H9 (cell line): ENCODE measurements at regions not wholly inside any gene's neighbourhood (a gene's known extent, or its start where the extent isn't known, plus 50 kb on each side); places are given as distances from the start of the nearest gene placed in this dataset.

Experiments used
- DNase-seq: peaks from one replicate; pipeline ENCODE4 v3.0.0-alpha.2; 2017
- H2AFZ ChIP-seq: one replicate; pipeline ENCODE4 v1.6.1; 2013; ENCODE audit warnings: mild to moderate bottlenecking, low read length, control low read depth, moderate library complexity
- H2AK5ac ChIP-seq: 2 replicates; pipeline ENCODE4 v1.6.1; 2013; ENCODE audit warnings: low read length, control low read depth, mixed read lengths; ENCODE audit not compliant: insufficient read length
- H2BK120ac ChIP-seq: one replicate; pipeline ENCODE4 v1.6.1; 2013; ENCODE audit warnings: low read depth, mild to moderate bottlenecking, low read length, control low read depth, inconsistent platforms; ENCODE audit not compliant: poor library complexity, severe bottlenecking
- H2BK12ac ChIP-seq: 2 replicates; pipeline ENCODE4 v1.6.1; 2013; ENCODE audit warnings: low read length, control low read depth, mixed read lengths, low read depth; ENCODE audit not compliant: insufficient read length
- H2BK15ac ChIP-seq: 2 replicates; pipeline ENCODE4 v1.6.1; 2013; ENCODE audit warnings: low read depth, low read length, control low read depth
- H2BK20ac ChIP-seq: one replicate; pipeline ENCODE4 v1.6.1; 2013; ENCODE audit warnings: low read depth, mild to moderate bottlenecking, low read length, control low read depth, inconsistent platforms; ENCODE audit not compliant: poor library complexity, severe bottlenecking
- H2BK5ac ChIP-seq: 2 replicates; pipeline ENCODE4 v1.6.1; 2013; ENCODE audit warnings: low read length, control low read depth, mixed read lengths; ENCODE audit not compliant: insufficient read length
- H3K14ac ChIP-seq: 2 replicates; pipeline ENCODE4 v1.6.1; 2013; ENCODE audit warnings: low read length, control low read depth; ENCODE audit not compliant: insufficient read depth
- H3K18ac ChIP-seq: 2 replicates; pipeline ENCODE4 v1.6.1; 2013; ENCODE audit warnings: low read depth, mild to moderate bottlenecking, mixed read lengths, low read length, control low read depth; ENCODE audit not compliant: insufficient read length
- H3K23ac ChIP-seq: 2 replicates; pipeline ENCODE4 v1.6.1; 2013; ENCODE audit warnings: low read length, control low read depth, mixed read lengths, low read depth; ENCODE audit not compliant: insufficient read length
- H3K23me2 ChIP-seq: 2 replicates; pipeline ENCODE4 v1.6.1; 2013; ENCODE audit warnings: low read depth, mild to moderate bottlenecking, mixed read lengths, low read length, control low read depth; ENCODE audit not compliant: insufficient read length, poor library complexity, severe bottlenecking
- H3K27ac ChIP-seq: 2 replicates; pipeline ENCODE4 v1.5.1; 2013; ENCODE audit warnings: low read length, control low read depth, mixed read lengths, low read depth; ENCODE audit not compliant: insufficient read length
- H3K27me3 ChIP-seq: 2 replicates; pipeline ENCODE4 v1.6.1; 2013; ENCODE audit warnings: low read length, control low read depth, inconsistent platforms; ENCODE audit not compliant: insufficient read depth
- H3K4ac ChIP-seq: 2 replicates; pipeline ENCODE4 v1.6.1; 2013; ENCODE audit warnings: low read depth, mild to moderate bottlenecking, control low read depth, inconsistent platforms, low read length, moderate library complexity
- H3K4me1 ChIP-seq: 2 replicates; pipeline ENCODE4 v1.6.1; 2013; ENCODE audit warnings: low read length, control low read depth, inconsistent platforms; ENCODE audit not compliant: insufficient read depth
- H3K4me2 ChIP-seq: 2 replicates; pipeline ENCODE4 v1.6.1; 2013; ENCODE audit warnings: low read length, control low read depth, mixed read lengths; ENCODE audit not compliant: insufficient read length, insufficient read depth
- H3K56ac ChIP-seq: 2 replicates; pipeline ENCODE4 v1.6.1; 2013; ENCODE audit warnings: low read depth, mild to moderate bottlenecking, mixed read lengths, low read length, control low read depth; ENCODE audit not compliant: insufficient read length
- H3K79me1 ChIP-seq: 2 replicates; pipeline ENCODE4 v1.6.1; 2013; ENCODE audit warnings: low read depth, mild to moderate bottlenecking, moderate library complexity, low read length, control low read depth, inconsistent platforms; ENCODE audit not compliant: insufficient read depth, poor library complexity, severe bottlenecking
- H3K79me2 ChIP-seq: 2 replicates; pipeline ENCODE4 v1.6.1; 2013; ENCODE audit warnings: low read length, control low read depth, inconsistent platforms; ENCODE audit not compliant: insufficient read depth
- H3K9ac ChIP-seq: 2 replicates; pipeline ENCODE4 v1.6.1; 2013; ENCODE audit warnings: low read length, control low read depth, mixed read lengths; ENCODE audit not compliant: insufficient read length; ENCODE audit errors: extremely low read depth
- H3K9me3 ChIP-seq: one replicate; pipeline ENCODE4 v1.6.1; 2013; ENCODE audit warnings: low read depth, low read length, inconsistent platforms; ENCODE audit not compliant: control insufficient read depth
- H3T11ph ChIP-seq: one replicate; pipeline ENCODE4 v1.6.1; 2013; ENCODE audit warnings: mild to moderate bottlenecking, low read length, control low read depth, inconsistent platforms
- H4K20me1 ChIP-seq: one replicate; pipeline ENCODE4 v1.6.1; 2013; ENCODE audit not compliant: control insufficient read depth, insufficient read length, insufficient read depth
- H4K5ac ChIP-seq: 2 replicates; pipeline ENCODE4 v1.6.1; 2013; ENCODE audit warnings: low read depth, mild to moderate bottlenecking, mixed read lengths, low read length, control low read depth; ENCODE audit not compliant: insufficient read length
- H4K8ac ChIP-seq: replicated peaks from 2 replicates; pipeline ENCODE4 v1.6.1; 2013; ENCODE audit warnings: low read length, control low read depth, mixed read lengths, low read depth; ENCODE audit not compliant: insufficient read length
- H4K91ac ChIP-seq: 2 replicates; pipeline ENCODE4 v1.6.1; 2013; ENCODE audit warnings: low read depth, mild to moderate bottlenecking, moderate library complexity, mixed read lengths, low read length, control low read depth; ENCODE audit not compliant: insufficient read length
- H3K27ac Mint-ChIP-seq, 3 experiments: 2 replicates in 2 of 3; 3 replicates in 1 of 3; pipeline ENCODE4 v1.8.0; 2020 to 2021; ENCODE audit warnings: mixed read lengths in 3 of 3, mild to moderate bottlenecking in 1 of 3, moderate library complexity in 1 of 3
- H3K27me3 Mint-ChIP-seq: 2 replicates; pipeline ENCODE4 v1.8.0; 2021; ENCODE audit warnings: low read depth, mild to moderate bottlenecking, moderate library complexity, mixed read lengths
- H3K36me3 Mint-ChIP-seq, 3 experiments: 2 replicates in 2 of 3; 3 replicates in 1 of 3; pipeline ENCODE4 v1.8.0; 2020 to 2021; ENCODE audit warnings: low read depth in 3 of 3, mixed read lengths in 3 of 3; ENCODE audit not compliant: insufficient read depth in 1 of 3
- H3K4me1 Mint-ChIP-seq, 2 experiments: 2 replicates each; pipeline ENCODE4 v1.8.0; 2020; ENCODE audit warnings: mixed read lengths in 2 of 2
- H3K4me3 Mint-ChIP-seq, 2 experiments: 2 replicates in 1 of 2; 3 replicates in 1 of 2; pipeline ENCODE4 v1.8.0; 2020 to 2021; ENCODE audit warnings: mild to moderate bottlenecking in 2 of 2, mixed read lengths in 2 of 2, moderate library complexity in 1 of 2
- H3K9me3 Mint-ChIP-seq, 2 experiments: 2 replicates in 1 of 2; 3 replicates in 1 of 2; pipeline ENCODE4 v1.8.0; 2020; ENCODE audit warnings: mild to moderate bottlenecking in 2 of 2, mixed read lengths in 2 of 2, moderate library complexity in 1 of 2
- WGBS: extraction: QIAGEN DNeasy Blood & Tissue Kit; methylation state at CpG from one replicate; pipeline ENCODE4 v1.1.7; 2013; ENCODE audit warnings: missing lambda C conversion rate, low lambda C conversion rate, mixed read lengths; ENCODE audit not compliant: insufficient read length; ENCODE audit errors: extremely low coverage; 5-methylcytosine and 5-hydroxymethylcytosine counted together
- TF ChIP-seq, protein P1 (sequence below): fragments of 200-600 bp; sonication (generic); conservative IDR thresholded peaks from 3 replicates; pipeline ENCODE4 v1.8.0; 2021; ENCODE audit warnings: antibody characterized with exemption, mild to moderate bottlenecking

DNA sequence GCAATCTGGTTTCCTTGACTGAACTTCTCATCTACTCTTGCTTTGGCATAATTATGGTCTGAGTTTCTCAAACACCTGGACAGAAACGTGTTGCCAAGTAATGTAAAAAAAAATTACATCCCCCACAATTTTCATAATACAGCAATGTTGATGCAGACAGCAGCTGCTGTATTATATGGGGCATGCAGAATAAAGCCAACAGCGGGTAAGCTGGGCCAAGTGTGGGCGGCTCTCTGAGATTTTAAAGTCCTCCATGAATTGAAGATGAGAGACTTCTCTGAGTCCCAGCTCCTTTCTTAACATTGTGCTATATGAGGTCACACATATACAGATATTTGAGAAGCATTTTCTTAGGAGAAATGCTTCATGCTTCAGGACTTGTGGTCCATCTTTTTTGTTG, 881.2 kb downstream of the GALC start:
- Histone ChIP-seq H4K91ac (no peak overlapping the region), H2AK5ac (no peak overlapping the region), H4K20me1 (no peaks in the 10 kb centered on the region), H3K79me2 (no peaks in the 10 kb centered on the region), H3K18ac (no peak overlapping the region), H4K8ac (no peak overlapping the region), H3K56ac (no peak overlapping the region), H2BK12ac (no peak overlapping the region), H4K5ac (no peak overlapping the region), H2BK15ac (no peak overlapping the region), H3K4me1 (peaks cover 3% of the 10 kb centered on the region; the same call in 1 of the 2 replicates), H3K79me1 (no peaks in the 10 kb centered on the region), H3T11ph (no peak overlapping the region), H2BK20ac (no peak overlapping the region), H2AFZ (no peak overlapping the region), H3K9me3 (no peaks in the 10 kb centered on the region), H2BK120ac (no peak overlapping the region), H3K4ac (no peak overlapping the region), H3K4me2 (no peak overlapping the region), H3K23me2 (no peaks in the 10 kb centered on the region), H2BK5ac (no peak overlapping the region), H3K14ac (no peak overlapping the region), H3K9ac (no peak overlapping the region), H3K27ac (no peak overlapping the region), H3K27me3 (no peaks in the 10 kb centered on the region), H3K23ac (no peak overlapping the region)
- Mint-ChIP-seq H3K4me1 (peaks cover 13 to 16% of the 10 kb centered on the region in 2 experiments; a peak in 3 of 4 replicates), H3K4me3 (no peak overlapping the region), H3K27me3 (peaks cover 19% of the 10 kb centered on the region), H3K36me3 (no peaks in the 10 kb centered on the region), H3K9me3 (no peaks in the 10 kb centered on the region), H3K27ac (no peak overlapping the region)
- no peak for DNase-seq
- no CpG with 5 or more reads among the region's 3 CpGs for WGBS
- TF ChIP-seq, protein P1, sequence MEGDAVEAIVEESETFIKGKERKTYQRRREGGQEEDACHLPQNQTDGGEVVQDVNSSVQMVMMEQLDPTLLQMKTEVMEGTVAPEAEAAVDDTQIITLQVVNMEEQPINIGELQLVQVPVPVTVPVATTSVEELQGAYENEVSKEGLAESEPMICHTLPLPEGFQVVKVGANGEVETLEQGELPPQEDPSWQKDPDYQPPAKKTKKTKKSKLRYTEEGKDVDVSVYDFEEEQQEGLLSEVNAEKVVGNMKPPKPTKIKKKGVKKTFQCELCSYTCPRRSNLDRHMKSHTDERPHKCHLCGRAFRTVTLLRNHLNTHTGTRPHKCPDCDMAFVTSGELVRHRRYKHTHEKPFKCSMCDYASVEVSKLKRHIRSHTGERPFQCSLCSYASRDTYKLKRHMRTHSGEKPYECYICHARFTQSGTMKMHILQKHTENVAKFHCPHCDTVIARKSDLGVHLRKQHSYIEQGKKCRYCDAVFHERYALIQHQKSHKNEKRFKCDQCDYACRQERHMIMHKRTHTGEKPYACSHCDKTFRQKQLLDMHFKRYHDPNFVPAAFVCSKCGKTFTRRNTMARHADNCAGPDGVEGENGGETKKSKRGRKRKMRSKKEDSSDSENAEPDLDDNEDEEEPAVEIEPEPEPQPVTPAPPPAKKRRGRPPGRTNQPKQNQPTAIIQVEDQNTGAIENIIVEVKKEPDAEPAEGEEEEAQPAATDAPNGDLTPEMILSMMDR = no peak
